Activated CD8-positive, alpha-beta T cell treated with anti-CD3 and anti-CD28 coated beads, Interleukin-2, amount 10 ng/mL, durations not matched to agents 7 days and 5 days (primary cell): ENCODE measurements at regions not wholly inside any gene's neighbourhood (a gene's known extent, or its start where the extent isn't known, plus 50 kb on each side); places are given as distances from the start of the nearest gene placed in this dataset.

Experiments used
- ATAC-seq: fragments of 150-1000 bp; cut with Tn5 transposase; one replicate; pipeline ENCODE4 v1.10.0; 2021; ENCODE audit warnings: moderate library complexity
- CTCF ChIA-PET: fragments of 350-600 bp; sonication (Branson Sonifier 250); formaldehyde crosslinking; loops from one replicate; lab custom pipeline; 2021; ENCODE audit warnings: antibody characterized with exemption; lab: Charles Lee
- POLR2A ChIA-PET: fragments of 350-600 bp; sonication (Branson Sonifier 250); formaldehyde crosslinking; loops from one replicate; lab custom pipeline; 2021; ENCODE audit warnings: antibody characterized with exemption; lab: Charles Lee
- DNase-seq: peaks from one replicate; pipeline ENCODE4 v3.0.0-alpha.2; 2020
- H3K27ac Mint-ChIP-seq: one replicate; pipeline ENCODE4 v1.8.0; 2021; ENCODE audit warnings: mild to moderate bottlenecking, mixed read lengths
- H3K27me3 Mint-ChIP-seq: one replicate; pipeline ENCODE4 v1.8.0; 2021; ENCODE audit warnings: low read depth, mixed read lengths
- H3K36me3 Mint-ChIP-seq: one replicate; pipeline ENCODE4 v1.8.0; 2021; ENCODE audit warnings: low read depth, mixed read lengths
- H3K4me1 Mint-ChIP-seq: one replicate; pipeline ENCODE4 v1.8.0; 2021; ENCODE audit warnings: low read depth, mixed read lengths
- H3K4me3 Mint-ChIP-seq: one replicate; pipeline ENCODE4 v1.8.0; 2021; ENCODE audit warnings: mild to moderate bottlenecking, mixed read lengths
- H3K9me3 Mint-ChIP-seq: one replicate; pipeline ENCODE4 v1.8.0; 2022; ENCODE audit warnings: mixed read lengths; ENCODE audit not compliant: insufficient read depth

DNA sequence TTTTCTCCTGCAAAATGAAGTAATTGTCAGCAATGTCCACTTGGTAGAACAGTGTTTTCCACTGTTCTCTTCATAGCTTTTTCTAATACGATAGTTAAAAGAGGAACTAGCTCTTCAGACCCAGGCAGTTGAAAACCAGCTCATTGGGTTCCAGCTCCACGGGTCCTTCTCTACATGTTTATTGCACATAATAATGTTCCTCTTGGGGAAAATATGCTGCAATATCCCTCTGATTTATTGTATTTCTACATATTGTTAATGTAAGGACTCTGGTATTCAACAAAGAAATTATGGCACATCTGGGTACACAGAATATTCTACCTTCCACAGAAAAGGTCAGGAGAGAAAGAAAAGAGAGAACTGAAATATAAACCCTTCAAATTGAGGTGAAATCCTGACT is 473.4 kb downstream of the TRIML1 start:
- POLR2A ChIA-PET, result no interaction called here
- ATAC-seq (no peak), DNase-seq (no peak)
- Mint-ChIP-seq H3K27me3 (no peaks in the 10 kb centered on the region), H3K9me3 (peaks cover 12% of the 10 kb centered on the region), H3K4me3 (no peak overlapping the region), H3K4me1 (no peaks in the 10 kb centered on the region), H3K27ac (no peak overlapping the region), H3K36me3 (no peaks in the 10 kb centered on the region)
- CTCF ChIA-PET, result no interaction called here

DNA sequence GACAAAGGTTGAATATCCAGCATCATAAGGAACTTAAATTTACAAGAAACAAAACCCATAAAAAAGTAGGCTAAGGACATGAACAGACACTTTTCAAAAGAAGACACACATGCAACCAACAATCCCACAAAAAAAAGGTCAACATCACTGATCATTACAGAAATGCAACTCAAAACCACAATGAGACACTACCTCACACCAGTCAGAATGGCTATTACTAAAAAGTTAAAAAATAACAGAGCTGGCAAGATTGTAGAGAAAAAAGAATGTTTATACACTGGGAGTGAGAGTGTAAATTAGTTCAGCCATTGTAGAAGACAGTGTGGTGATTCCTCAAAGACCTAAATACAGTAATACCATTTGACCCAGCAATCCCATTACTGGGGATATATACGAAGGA is 474.7 kb downstream of the TRIML1 start:
- H3K4me1 Mint-ChIP-seq, result no peaks in the 10 kb centered on the region
- H3K27ac Mint-ChIP-seq, result no peak overlapping the region
- H3K27me3 Mint-ChIP-seq, result no peaks in the 10 kb centered on the region
- peaks cover 7% of the 10 kb centered on the region for H3K9me3 Mint-ChIP-seq
- H3K36me3 Mint-ChIP-seq, result no peaks in the 10 kb centered on the region
- ChIA-PET POLR2A (no interaction called here), CTCF (no interaction called here)
- no peak overlapping the region for H3K4me3 Mint-ChIP-seq
- no peak for DNase-seq
- no peak for ATAC-seq

DNA sequence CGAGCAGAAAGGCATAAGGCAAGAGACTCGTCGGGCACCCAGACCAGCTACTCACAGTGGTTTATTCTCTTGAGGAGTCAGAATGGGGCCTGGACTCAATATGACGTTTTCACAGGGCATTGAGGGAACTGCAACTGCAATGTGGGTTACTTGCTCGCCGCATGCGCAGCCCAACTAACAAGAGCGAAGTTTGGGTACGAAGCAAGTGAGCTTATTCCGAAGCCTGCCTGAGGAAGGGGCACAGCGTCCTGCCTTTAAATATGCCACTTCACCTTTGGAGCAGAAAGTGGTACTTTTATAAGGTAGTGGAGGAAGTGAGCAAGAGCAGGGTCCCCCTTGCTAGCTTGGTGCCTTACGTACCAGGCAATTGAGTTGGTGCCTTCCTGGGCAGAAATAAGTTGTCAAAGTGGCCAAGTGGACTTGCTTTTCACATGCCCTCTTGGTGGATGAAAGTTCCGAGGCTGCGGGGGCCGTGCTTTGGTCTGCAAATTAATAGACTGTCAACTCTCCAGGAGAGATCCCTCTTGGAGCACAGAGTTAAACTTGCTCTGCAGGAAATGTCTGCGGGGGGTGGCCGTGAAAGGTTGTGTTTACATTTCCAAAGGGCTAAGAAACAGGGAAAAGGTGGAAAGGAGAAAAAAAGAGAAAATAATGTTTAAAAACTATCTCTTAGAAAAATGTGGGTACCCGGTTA is 480.4 kb downstream of the TRIML1 start:
- POLR2A ChIA-PET, result no interaction called here
- no peak overlapping the region for H3K27ac Mint-ChIP-seq
- peaks cover 3% of the 10 kb centered on the region for H3K9me3 Mint-ChIP-seq
- H3K27me3 Mint-ChIP-seq, result no peaks in the 10 kb centered on the region
- no peak for DNase-seq
- no peaks in the 10 kb centered on the region for H3K4me1 Mint-ChIP-seq
- H3K4me3 Mint-ChIP-seq, result no peak overlapping the region
- no peaks in the 10 kb centered on the region for H3K36me3 Mint-ChIP-seq
- ATAC-seq, result no peak
- CTCF ChIA-PET, result no interaction called here

DNA sequence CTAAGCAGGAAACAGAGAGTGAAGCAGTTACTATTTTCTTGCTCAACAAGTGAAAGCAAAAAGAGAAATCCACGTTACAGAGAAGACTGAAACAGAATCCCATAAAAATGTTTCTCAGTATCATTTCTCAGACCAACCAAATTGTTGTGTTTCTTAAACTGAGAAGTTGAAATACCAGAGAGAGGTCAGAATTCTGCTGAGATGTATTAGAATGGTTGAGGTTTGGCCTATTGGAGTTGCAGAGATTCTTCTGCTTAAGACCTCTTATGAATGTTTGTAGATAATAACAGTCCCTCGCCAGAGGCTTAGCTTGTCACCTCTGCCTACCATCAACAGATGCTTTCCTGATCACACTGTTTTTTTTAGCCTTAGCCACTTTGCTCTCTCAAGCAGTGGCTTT is 481.4 kb downstream of the TRIML1 start:
- Mint-ChIP-seq H3K27ac (no peak overlapping the region), H3K36me3 (no peaks in the 10 kb centered on the region), H3K27me3 (no peaks in the 10 kb centered on the region), H3K4me1 (no peaks in the 10 kb centered on the region), H3K9me3 (peaks cover 3% of the 10 kb centered on the region), H3K4me3 (no peak overlapping the region)
- ChIA-PET POLR2A (no interaction called here), CTCF (no interaction called here)
- ATAC-seq (no peak), DNase-seq (no peak)

DNA sequence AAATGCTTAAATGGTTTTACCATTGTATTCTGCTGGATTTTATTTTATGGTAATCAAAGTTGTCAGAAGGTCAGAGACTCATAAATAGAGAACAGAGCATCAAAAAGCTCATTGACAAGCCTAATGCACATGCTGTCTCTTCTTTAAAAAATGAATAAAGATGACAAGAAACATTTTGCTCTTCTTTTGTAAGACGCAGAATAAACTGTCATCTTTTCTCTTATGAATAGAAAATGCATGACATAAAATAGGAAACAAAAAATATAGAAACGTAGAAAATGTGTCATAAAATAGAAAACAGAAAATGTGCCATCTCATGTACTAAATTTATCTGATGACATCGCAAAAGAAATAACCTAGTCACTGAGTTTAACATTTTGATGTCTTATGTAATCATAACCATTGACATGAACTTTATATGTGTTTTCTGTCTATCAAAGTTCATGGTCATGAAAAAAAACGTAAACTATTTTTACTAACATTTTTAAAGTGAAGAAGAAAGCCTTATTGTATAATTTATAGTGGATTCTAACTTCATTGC is 484.1 kb downstream of the TRIML1 start:
- ChIA-PET POLR2A (no interaction called here), CTCF (no interaction called here)
- no peak overlapping the region for H3K27ac Mint-ChIP-seq
- DNase-seq (no peak), ATAC-seq (no peak)
- no peaks in the 10 kb centered on the region for H3K4me1 Mint-ChIP-seq
- no peaks in the 10 kb centered on the region for H3K36me3 Mint-ChIP-seq
- no peaks in the 10 kb centered on the region for H3K27me3 Mint-ChIP-seq
- no peak overlapping the region for H3K4me3 Mint-ChIP-seq
- H3K9me3 Mint-ChIP-seq, result peaks cover 13% of the 10 kb centered on the region

DNA sequence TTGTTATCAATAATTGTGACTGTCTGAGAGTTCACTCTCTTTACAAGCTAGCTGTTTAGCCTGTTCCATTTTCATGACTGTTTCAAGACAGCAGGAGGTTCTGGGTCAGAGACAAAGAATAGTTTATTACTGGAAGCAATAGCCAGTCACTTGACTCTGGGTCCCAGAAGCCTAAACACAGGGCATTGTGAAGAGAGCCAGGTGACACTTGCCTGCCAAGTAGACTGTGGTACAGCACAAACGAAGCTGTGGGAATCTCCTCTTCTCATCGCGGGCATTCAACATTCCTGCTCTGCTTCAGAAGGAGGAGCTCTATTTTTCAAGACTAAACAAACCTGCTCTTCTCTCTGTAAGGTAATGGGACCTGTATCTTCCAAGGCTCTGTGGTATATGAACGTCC is 485.1 kb downstream of the TRIML1 start:
- no peak overlapping the region for H3K4me3 Mint-ChIP-seq
- ChIA-PET CTCF (no interaction called here), POLR2A (no interaction called here)
- H3K4me1 Mint-ChIP-seq, result no peaks in the 10 kb centered on the region
- H3K9me3 Mint-ChIP-seq, result peaks cover 13% of the 10 kb centered on the region
- H3K36me3 Mint-ChIP-seq, result no peaks in the 10 kb centered on the region
- H3K27ac Mint-ChIP-seq, result no peak overlapping the region
- DNase-seq (no peak), ATAC-seq (no peak)
- no peaks in the 10 kb centered on the region for H3K27me3 Mint-ChIP-seq

DNA sequence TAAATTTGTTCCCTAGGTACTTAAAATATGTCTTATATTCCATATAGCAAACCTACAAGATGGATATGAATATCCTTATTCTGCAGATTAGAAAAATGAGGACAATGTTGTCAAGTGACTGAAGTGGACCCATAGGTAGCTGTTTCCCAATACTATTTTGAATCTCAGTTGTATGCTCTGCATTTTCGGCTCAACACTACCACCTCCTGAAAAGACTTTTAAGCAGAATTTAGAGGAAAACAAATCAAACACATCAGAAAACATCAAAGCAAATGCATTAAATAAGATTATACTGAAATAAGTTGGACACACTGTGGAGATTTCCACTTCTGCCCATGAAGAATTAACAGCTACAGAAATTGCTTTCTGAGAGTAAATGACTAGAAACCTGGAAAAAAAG is 488.7 kb downstream of the TRIML1 start:
- Mint-ChIP-seq H3K27ac (no peak overlapping the region), H3K27me3 (no peaks in the 10 kb centered on the region), H3K4me1 (no peaks in the 10 kb centered on the region), H3K36me3 (no peaks in the 10 kb centered on the region), H3K4me3 (no peak overlapping the region), H3K9me3 (peaks cover 19% of the 10 kb centered on the region)
- ATAC-seq (no peak), DNase-seq (no peak)
- CTCF ChIA-PET, result no interaction called here
- POLR2A ChIA-PET, result no interaction called here

DNA sequence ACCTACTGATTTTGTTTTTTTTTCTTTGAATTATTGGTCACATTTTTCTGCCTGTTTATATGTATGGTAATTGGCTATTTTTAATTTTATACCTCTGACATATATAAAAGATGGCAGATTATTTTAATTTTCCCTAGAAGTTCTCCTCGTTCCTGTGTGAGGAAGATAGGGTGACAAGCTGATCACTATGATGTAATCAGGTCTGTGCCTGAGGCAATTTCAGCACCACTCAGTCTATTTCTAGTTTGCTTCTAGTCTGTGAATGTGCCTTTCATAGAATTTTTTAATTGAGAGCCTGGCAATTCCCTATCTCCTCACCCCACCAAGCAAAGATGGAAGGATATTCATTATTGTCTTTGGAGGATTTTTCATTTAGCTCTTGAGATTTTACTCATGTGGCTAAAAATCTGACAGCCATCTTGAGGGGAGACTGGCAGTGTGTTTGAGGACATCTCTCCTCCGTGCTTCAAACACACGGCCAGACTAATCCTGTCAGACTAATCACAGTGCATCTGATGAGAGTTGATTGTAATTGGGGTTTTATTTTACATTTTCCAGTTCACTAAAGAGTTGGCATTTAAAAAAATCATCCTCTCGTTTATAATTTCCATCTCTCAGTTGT is 500.3 kb downstream of the TRIML1 start:
- POLR2A ChIA-PET, result no interaction called here
- no peak overlapping the region for H3K4me3 Mint-ChIP-seq
- no peaks in the 10 kb centered on the region for H3K36me3 Mint-ChIP-seq
- no peaks in the 10 kb centered on the region for H3K4me1 Mint-ChIP-seq
- no peaks in the 10 kb centered on the region for H3K27me3 Mint-ChIP-seq
- H3K9me3 Mint-ChIP-seq, result peaks cover 6% of the 10 kb centered on the region
- no peak for DNase-seq
- CTCF ChIA-PET, result no interaction called here
- ATAC-seq, result no peak
- H3K27ac Mint-ChIP-seq, result no peak overlapping the region

DNA sequence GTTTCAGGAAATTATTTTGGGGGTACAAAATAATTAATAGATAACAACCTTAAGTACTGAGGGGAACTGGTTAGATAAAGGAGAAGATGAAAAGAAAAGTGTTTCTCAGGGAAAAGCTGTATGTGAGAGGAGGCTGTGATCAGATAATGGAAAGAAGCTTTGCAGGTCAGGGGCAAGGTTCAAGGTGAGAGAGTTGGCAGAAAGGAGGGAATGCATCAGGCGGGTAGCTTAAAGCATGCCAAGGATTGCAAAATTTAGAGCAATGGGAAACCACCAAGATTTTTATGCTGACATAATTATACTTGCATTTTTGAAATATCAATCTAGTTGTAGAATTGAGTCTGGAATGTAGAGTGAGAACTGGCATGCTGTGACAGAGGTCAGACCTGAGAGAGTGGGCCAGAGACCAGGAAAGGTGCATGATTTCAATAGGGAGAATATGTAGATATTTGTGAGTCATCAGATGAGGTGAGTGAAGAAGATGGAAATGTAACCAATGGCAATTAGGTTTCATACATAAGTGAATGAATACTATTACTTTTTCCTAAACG is 508.7 kb downstream of the TRIML1 start:
- H3K27me3 Mint-ChIP-seq, result no peaks in the 10 kb centered on the region
- H3K36me3 Mint-ChIP-seq, result no peaks in the 10 kb centered on the region
- ChIA-PET POLR2A (no interaction called here), CTCF (no interaction called here)
- ATAC-seq, result no peak
- no peak for DNase-seq
- no peak overlapping the region for H3K4me3 Mint-ChIP-seq
- H3K4me1 Mint-ChIP-seq, result no peaks in the 10 kb centered on the region
- no peak overlapping the region for H3K27ac Mint-ChIP-seq
- H3K9me3 Mint-ChIP-seq, result peaks cover 7% of the 10 kb centered on the region

DNA sequence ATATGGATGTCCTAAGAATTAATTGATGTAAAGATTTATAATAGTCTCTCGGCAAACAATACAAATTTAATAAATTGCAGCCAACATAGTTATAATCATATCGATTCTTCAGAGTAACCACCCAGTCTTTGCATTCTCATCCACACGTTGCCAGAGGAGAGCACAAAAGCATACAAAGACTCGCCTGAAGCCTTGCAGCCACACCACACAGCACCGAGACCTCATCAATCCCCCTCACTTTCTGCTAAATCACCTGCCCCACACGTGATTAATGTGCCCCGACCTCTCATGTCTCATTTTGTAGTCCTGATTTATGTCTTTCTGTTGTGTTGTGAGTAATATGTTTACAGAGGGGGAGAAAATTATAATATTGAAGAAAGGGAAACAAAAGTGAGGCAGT is 510.4 kb downstream of the TRIML1 start:
- no peak overlapping the region for H3K4me3 Mint-ChIP-seq
- DNase-seq (no peak), ATAC-seq (no peak)
- H3K36me3 Mint-ChIP-seq, result no peaks in the 10 kb centered on the region
- POLR2A ChIA-PET, result no interaction called here
- CTCF ChIA-PET, result no interaction called here
- H3K4me1 Mint-ChIP-seq, result no peaks in the 10 kb centered on the region
- H3K27ac Mint-ChIP-seq, result no peak overlapping the region
- no peaks in the 10 kb centered on the region for H3K27me3 Mint-ChIP-seq
- peaks cover 7% of the 10 kb centered on the region for H3K9me3 Mint-ChIP-seq

DNA sequence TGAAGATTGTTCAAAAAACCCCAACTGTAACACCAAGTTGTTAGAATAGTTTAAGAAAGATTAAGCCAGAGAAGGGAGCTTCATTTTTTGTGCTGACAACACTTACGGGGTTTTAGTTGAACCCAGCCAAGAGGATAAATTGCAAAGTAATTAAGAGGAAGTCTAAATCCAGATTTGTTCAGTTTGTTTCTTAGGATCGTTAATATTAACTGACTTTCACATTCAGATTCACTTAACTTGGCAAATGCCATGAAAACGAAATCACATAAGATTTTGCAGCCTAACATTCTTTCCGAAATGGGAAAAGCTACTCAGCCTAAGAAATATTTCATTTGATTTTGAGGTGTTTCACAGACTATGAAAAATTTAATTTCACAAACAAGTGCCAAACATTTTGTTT is 511.3 kb downstream of the TRIML1 start:
- CTCF ChIA-PET, result interaction anchor here (0.6 kb wide), 1 partner anchor 28 kb away, joined by 3 read pairs; no protein-coding TSS in a partner anchor
- POLR2A ChIA-PET, result no interaction called here
- Mint-ChIP-seq H3K27me3 (no peaks in the 10 kb centered on the region), H3K36me3 (no peaks in the 10 kb centered on the region), H3K27ac (no peak overlapping the region), H3K4me3 (no peak overlapping the region), H3K9me3 (peaks cover 7% of the 10 kb centered on the region), H3K4me1 (no peaks in the 10 kb centered on the region)
- no peak for DNase-seq
- ATAC-seq, result no peak

DNA sequence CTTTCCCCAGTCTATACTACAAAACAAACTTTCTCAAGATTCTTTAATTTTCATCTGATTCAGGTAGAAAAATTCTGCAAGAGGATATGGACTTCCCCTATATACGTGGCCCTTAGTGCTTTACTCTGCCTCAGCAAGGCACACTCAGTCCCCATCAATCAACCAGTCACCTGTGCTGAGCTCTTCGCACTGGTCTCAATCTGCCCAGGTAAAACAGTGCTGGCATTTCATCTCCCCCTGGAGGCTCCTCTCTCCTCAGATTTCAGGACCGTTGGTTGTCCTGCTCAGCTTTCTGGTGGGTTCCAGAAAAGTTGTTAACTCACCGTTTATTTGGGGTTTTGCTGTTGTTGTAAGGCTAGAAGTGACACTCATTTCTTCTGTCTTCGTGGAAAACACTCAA is 518.1 kb downstream of the TRIML1 start:
- no peaks in the 10 kb centered on the region for H3K4me1 Mint-ChIP-seq
- H3K27ac Mint-ChIP-seq, result no peak overlapping the region
- CTCF ChIA-PET, result no interaction called here
- no peak overlapping the region for H3K4me3 Mint-ChIP-seq
- DNase-seq, result no peak
- peaks cover 12% of the 10 kb centered on the region for H3K9me3 Mint-ChIP-seq
- no peak for ATAC-seq
- H3K36me3 Mint-ChIP-seq, result no peaks in the 10 kb centered on the region
- POLR2A ChIA-PET, result no interaction called here
- H3K27me3 Mint-ChIP-seq, result no peaks in the 10 kb centered on the region
